Peyer's patch (tissue), 4 donors: ENCODE measurements at regions not wholly inside any gene's neighbourhood (a gene's known extent, or its start where the extent isn't known, plus 50 kb on each side); places are given as distances from the start of the nearest gene placed in this dataset.

ENCODE experiments used
- DNase-seq, 3 donors: peaks; one replicate each; pipeline ENCODE4 v3.0.0-alpha.2; 2017 to 2019
- H3K27ac ChIP-seq, 4 donors: fragments of 200-600 bp; sonication (generic); one replicate each; pipeline ENCODE4 v1.5.1; 2016 to 2019
- H3K27me3 ChIP-seq, 2 donors: fragments of 200-600 bp; sonication (generic); one replicate each; pipeline ENCODE4 v1.5.1; 2019
- H3K36me3 ChIP-seq, 3 donors: fragments of 200-600 bp; sonication (generic); one replicate each; pipeline ENCODE4 v1.5.1; 2016 to 2019
- H3K4me1 ChIP-seq, 4 donors: fragments of 200-600 bp; sonication (generic); one replicate each; pipeline ENCODE4 v1.5.1; 2016 to 2019
- H3K4me3 ChIP-seq, 4 donors: fragments of 200-600 bp; sonication (generic); 1 replicate in 3 of 4; 2 replicates in 1 of 4; pipeline ENCODE4 v1.5.1; 2016 to 2019; ENCODE audit warnings: mild to moderate bottlenecking in 1 of 4
- H3K9me3 ChIP-seq, 4 donors: fragments of 200-600 bp; sonication (generic); one replicate each; pipeline ENCODE4 v1.5.1; 2016 to 2019; ENCODE audit warnings: mild to moderate bottlenecking in 1 of 4
- POLR2A ChIP-seq, 2 donors: fragments of 450-650 bp; IDR thresholded peaks; one replicate each; pipeline ENCODE4 v1.5.1; 2017; ENCODE audit warnings: antibody characterized with exemption in 2 of 2, mild to moderate bottlenecking in 2 of 2, moderate library complexity in 2 of 2
- TF ChIP-seq, protein P1 (sequence below), 6 experiments: fragments of 450-650 bp in 4 of 6; fragments of 200-600 bp in 2 of 6; sonication (generic) in 1 of 6; IDR thresholded peaks; one replicate each; pipeline ENCODE4 v1.5.1; 2017 to 2019; ENCODE audit warnings: antibody characterized with exemption in 6 of 6, mild to moderate bottlenecking in 3 of 6, moderate library complexity in 1 of 6

GRCh38 chr5:15447209-15447608 is 52.8 kb upstream of the FBXL7 start:
- no peak for TF ChIP-seq POLR2A (IDR thresholded peaks at IDR 0.05)
- TF ChIP-seq, protein P1, sequence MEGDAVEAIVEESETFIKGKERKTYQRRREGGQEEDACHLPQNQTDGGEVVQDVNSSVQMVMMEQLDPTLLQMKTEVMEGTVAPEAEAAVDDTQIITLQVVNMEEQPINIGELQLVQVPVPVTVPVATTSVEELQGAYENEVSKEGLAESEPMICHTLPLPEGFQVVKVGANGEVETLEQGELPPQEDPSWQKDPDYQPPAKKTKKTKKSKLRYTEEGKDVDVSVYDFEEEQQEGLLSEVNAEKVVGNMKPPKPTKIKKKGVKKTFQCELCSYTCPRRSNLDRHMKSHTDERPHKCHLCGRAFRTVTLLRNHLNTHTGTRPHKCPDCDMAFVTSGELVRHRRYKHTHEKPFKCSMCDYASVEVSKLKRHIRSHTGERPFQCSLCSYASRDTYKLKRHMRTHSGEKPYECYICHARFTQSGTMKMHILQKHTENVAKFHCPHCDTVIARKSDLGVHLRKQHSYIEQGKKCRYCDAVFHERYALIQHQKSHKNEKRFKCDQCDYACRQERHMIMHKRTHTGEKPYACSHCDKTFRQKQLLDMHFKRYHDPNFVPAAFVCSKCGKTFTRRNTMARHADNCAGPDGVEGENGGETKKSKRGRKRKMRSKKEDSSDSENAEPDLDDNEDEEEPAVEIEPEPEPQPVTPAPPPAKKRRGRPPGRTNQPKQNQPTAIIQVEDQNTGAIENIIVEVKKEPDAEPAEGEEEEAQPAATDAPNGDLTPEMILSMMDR (IDR thresholded peaks at IDR 0.05), result no peak
- H3K4me3 ChIP-seq, result no peak overlapping the region
- no peak overlapping the region for H3K27ac ChIP-seq
- H3K36me3 ChIP-seq, result no peaks in the 10 kb centered on the region
- peaks cover 0 to 8% (median 0%) of the 10 kb centered on the region in 4 donors for H3K4me1 ChIP-seq
- no peak for DNase-seq
- H3K27me3 ChIP-seq, result no peaks in the 10 kb centered on the region
- H3K9me3 ChIP-seq, result no peaks in the 10 kb centered on the region

- no peaks in the 10 kb centered on the region for H3K27me3 ChIP-seq
Observed at GRCh38 chr5:15446552-15446951, 53.4 kb upstream of the FBXL7 start.

GRCh38 chr5:15442193-15442570 is 57.8 kb upstream of the FBXL7 start:
- TF ChIP-seq, protein P1 (IDR thresholded peaks at IDR 0.05), result no peak
- TF ChIP-seq POLR2A (IDR thresholded peaks at IDR 0.05), result no peak
- no peaks in the 10 kb centered on the region for H3K36me3 ChIP-seq
- no peaks in the 10 kb centered on the region for H3K4me1 ChIP-seq
- H3K27me3 ChIP-seq, result no peaks in the 10 kb centered on the region
- H3K27ac ChIP-seq, result no peak overlapping the region
- H3K9me3 ChIP-seq, result no peaks in the 10 kb centered on the region
- no peak overlapping the region for H3K4me3 ChIP-seq
- no peak for DNase-seq

More at GRCh38 chr5:15446552-15446951, 53.4 kb upstream of the FBXL7 start:
- no peak for DNase-seq
- TF ChIP-seq, protein P1 (IDR thresholded peaks at IDR 0.05), result no peak
- TF ChIP-seq POLR2A (IDR thresholded peaks at IDR 0.05), result no peak
- no peak overlapping the region for H3K4me3 ChIP-seq
- no peaks in the 10 kb centered on the region for H3K36me3 ChIP-seq
- peaks cover 0 to 8% (median 0%) of the 10 kb centered on the region in 4 donors for H3K4me1 ChIP-seq
- no peaks in the 10 kb centered on the region for H3K9me3 ChIP-seq
- no peak overlapping the region for H3K27ac ChIP-seq

DNA sequence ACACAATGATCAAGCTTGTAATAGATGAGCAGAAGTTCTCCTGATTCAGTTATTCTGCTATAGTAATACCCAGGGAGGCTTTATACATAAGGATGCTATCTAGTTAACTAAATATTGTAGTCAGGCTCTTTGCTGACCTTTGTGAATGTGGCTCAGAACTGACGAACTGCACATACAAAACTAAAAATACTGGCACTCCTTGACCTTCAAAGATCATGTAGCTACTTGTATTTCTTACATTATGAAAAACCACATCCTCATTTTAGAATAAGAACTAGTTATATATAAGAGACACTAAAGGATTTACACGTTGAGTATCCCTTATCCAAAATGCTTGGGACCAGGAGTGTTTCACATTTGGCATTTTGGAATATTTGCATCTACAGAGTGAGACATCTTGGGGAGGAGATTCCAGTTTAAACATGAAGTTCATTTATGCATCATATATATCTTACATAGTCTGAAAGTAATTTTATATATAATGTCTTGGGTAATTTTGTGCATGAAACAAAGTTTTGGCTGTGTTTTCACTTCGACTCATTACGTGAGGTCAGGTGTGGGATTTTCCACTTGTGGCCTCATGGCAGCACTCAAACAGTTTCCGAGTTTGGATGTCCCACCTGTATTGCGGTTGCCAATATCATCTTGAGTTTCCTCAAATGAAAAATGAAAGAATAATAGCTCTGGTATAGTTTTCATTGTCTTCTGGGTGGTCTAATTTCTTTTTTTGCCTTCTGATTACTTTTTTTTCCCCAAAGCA is 58.4 kb upstream of the FBXL7 start:
- no peaks in the 10 kb centered on the region for H3K9me3 ChIP-seq
- H3K4me1 ChIP-seq, result no peaks in the 10 kb centered on the region

GRCh38 chr5:15440434-15440833 is 59.5 kb upstream of the FBXL7 start:
- no peaks in the 10 kb centered on the region for H3K9me3 ChIP-seq
- no peak overlapping the region for H3K27ac ChIP-seq
- no peaks in the 10 kb centered on the region for H3K36me3 ChIP-seq
- no peak overlapping the region for H3K4me3 ChIP-seq
- no peaks in the 10 kb centered on the region for H3K4me1 ChIP-seq
- DNase-seq, result no peak
- no peaks in the 10 kb centered on the region for H3K27me3 ChIP-seq
- TF ChIP-seq POLR2A (IDR thresholded peaks at IDR 0.05), result no peak
- TF ChIP-seq, protein P1 (IDR thresholded peaks at IDR 0.05), result no peak

More for the DNA sequence above, 58.4 kb upstream of the FBXL7 start:
- no peaks in the 10 kb centered on the region for H3K27me3 ChIP-seq
- no peak for TF ChIP-seq POLR2A (IDR thresholded peaks at IDR 0.05)
- TF ChIP-seq, protein P1 (IDR thresholded peaks at IDR 0.05), result no peak
- H3K4me3 ChIP-seq, result no peak overlapping the region
- no peak for DNase-seq
- no peaks in the 10 kb centered on the region for H3K36me3 ChIP-seq
- no peak overlapping the region for H3K27ac ChIP-seq
